Peyer's patch (tissue), 4 donors: ENCODE measurements at regions not wholly inside any gene's neighbourhood (a gene's known extent, or its start where the extent isn't known, plus 50 kb on each side); places are given as distances from the start of the nearest gene placed in this dataset.

Source experiments
- DNase-seq, 3 donors: peaks; one replicate each; pipeline ENCODE4 v3.0.0-alpha.2; 2017 to 2019
- H3K27ac ChIP-seq, 4 donors: fragments of 200-600 bp; sonication (generic); one replicate each; pipeline ENCODE4 v1.5.1; 2016 to 2019
- H3K27me3 ChIP-seq, 2 donors: fragments of 200-600 bp; sonication (generic); one replicate each; pipeline ENCODE4 v1.5.1; 2019
- H3K36me3 ChIP-seq, 3 donors: fragments of 200-600 bp; sonication (generic); one replicate each; pipeline ENCODE4 v1.5.1; 2016 to 2019
- H3K4me1 ChIP-seq, 4 donors: fragments of 200-600 bp; sonication (generic); one replicate each; pipeline ENCODE4 v1.5.1; 2016 to 2019
- H3K4me3 ChIP-seq, 4 donors: fragments of 200-600 bp; sonication (generic); 1 replicate in 3 of 4; 2 replicates in 1 of 4; pipeline ENCODE4 v1.5.1; 2016 to 2019; ENCODE audit warnings: mild to moderate bottlenecking in 1 of 4
- H3K9me3 ChIP-seq, 4 donors: fragments of 200-600 bp; sonication (generic); one replicate each; pipeline ENCODE4 v1.5.1; 2016 to 2019; ENCODE audit warnings: mild to moderate bottlenecking in 1 of 4
- POLR2A ChIP-seq, 2 donors: fragments of 450-650 bp; IDR thresholded peaks; one replicate each; pipeline ENCODE4 v1.5.1; 2017; ENCODE audit warnings: antibody characterized with exemption in 2 of 2, mild to moderate bottlenecking in 2 of 2, moderate library complexity in 2 of 2
- TF ChIP-seq, protein P1 (sequence below), 6 experiments: fragments of 450-650 bp in 4 of 6; fragments of 200-600 bp in 2 of 6; sonication (generic) in 1 of 6; IDR thresholded peaks; one replicate each; pipeline ENCODE4 v1.5.1; 2017 to 2019; ENCODE audit warnings: antibody characterized with exemption in 6 of 6, mild to moderate bottlenecking in 3 of 6, moderate library complexity in 1 of 6

DNA sequence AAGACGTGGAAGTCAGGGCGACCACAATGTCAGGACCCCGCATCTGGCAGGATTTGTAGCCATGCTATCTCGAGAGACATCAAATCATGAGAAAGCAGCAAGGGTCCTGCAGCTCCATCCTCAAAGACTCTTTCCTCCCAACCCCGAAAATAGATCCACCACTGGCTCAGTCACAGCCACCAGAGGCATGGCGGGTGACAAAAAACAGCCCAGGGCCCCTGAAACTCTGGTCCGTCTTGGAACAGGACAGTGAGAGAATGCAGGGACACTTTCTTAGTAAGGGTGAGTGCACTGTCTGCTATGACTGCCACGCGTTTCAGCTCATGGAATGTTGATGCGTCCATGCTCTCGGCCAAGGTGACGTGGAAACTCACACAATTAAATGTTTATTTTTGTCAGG is 220.9 kb downstream of the IRX2 start:
- peaks cover 0 to 4% (median 0%) of the 10 kb centered on the region in 4 donors for H3K9me3 ChIP-seq

DNA sequence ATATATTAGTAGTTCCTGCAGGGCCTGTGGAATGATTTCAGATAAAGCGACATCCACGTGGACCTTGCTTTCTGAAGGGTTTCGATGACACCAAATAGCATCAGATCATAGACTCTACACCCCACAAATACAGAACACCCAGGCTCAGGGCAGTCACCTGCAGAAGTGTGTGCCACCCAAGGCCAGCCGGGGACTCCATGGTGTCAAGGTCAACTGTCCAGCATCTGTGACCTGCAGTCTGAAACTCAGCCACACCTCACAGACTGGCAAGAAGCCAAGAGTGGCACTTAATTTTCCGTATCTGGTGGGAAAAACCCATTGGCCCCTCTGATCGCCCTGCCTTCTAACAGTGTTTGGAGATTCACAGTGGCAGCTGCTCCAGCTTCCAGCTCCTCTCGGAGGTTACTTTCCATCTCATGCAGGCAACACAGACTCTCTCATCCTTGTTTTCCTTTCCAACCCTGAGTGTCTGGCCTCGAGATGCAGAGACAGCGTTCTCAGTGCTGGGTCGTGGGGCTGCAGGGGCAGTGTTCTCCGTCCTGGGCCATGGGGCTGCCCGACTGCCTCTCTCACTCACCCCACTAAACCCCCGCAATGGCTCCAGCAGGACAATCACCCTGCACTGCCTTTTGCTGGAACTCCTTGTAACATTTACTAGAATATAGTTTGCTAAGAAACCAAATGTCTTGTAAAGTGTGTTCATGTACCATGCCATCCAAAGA is 221.9 kb downstream of the IRX2 start:
- H3K4me3 ChIP-seq, result no peak overlapping the region
- H3K4me1 ChIP-seq, result no peaks in the 10 kb centered on the region
- peaks cover 0 to 4% (median 0%) of the 10 kb centered on the region in 4 donors for H3K9me3 ChIP-seq
- H3K27ac ChIP-seq, result no peak overlapping the region
- H3K36me3 ChIP-seq, result no peaks in the 10 kb centered on the region
- no peak for DNase-seq
- TF ChIP-seq, protein P1, sequence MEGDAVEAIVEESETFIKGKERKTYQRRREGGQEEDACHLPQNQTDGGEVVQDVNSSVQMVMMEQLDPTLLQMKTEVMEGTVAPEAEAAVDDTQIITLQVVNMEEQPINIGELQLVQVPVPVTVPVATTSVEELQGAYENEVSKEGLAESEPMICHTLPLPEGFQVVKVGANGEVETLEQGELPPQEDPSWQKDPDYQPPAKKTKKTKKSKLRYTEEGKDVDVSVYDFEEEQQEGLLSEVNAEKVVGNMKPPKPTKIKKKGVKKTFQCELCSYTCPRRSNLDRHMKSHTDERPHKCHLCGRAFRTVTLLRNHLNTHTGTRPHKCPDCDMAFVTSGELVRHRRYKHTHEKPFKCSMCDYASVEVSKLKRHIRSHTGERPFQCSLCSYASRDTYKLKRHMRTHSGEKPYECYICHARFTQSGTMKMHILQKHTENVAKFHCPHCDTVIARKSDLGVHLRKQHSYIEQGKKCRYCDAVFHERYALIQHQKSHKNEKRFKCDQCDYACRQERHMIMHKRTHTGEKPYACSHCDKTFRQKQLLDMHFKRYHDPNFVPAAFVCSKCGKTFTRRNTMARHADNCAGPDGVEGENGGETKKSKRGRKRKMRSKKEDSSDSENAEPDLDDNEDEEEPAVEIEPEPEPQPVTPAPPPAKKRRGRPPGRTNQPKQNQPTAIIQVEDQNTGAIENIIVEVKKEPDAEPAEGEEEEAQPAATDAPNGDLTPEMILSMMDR (IDR thresholded peaks at IDR 0.05), result no peak
- TF ChIP-seq POLR2A (IDR thresholded peaks at IDR 0.05), result no peak
- H3K27me3 ChIP-seq, result no peaks in the 10 kb centered on the region

More for the DNA sequence above, 220.9 kb downstream of the IRX2 start:
- Histone ChIP-seq H3K27me3 (no peaks in the 10 kb centered on the region), H3K36me3 (no peaks in the 10 kb centered on the region), H3K4me3 (no peak overlapping the region), H3K4me1 (no peaks in the 10 kb centered on the region), H3K27ac (no peak overlapping the region)
- TF ChIP-seq, protein P1 (IDR thresholded peaks at IDR 0.05), result no peak
- TF ChIP-seq POLR2A (IDR thresholded peaks at IDR 0.05), result no peak
- no peak for DNase-seq

DNA sequence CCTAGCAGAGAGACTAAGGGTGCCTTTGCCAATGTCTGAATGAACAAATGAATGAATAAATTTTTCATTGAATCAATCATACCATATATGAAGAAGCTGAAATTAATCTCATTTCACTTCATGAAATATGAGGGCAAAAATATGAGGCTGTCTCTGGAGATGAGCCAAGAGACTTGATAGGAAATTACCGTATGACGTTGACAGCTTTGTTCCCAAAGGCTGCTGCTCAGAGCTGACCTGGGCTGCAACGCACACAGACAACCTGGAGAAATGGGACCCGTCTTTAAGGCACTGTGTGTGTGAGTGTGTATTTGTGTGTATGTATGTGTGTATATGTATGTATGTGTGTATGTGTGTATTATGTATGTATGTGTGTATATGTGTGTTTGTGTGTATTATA is 226.1 kb downstream of the IRX2 start:
- no peaks in the 10 kb centered on the region for H3K27me3 ChIP-seq
- no peak for DNase-seq
- H3K4me3 ChIP-seq, result no peak overlapping the region
- H3K36me3 ChIP-seq, result no peaks in the 10 kb centered on the region
- no peaks in the 10 kb centered on the region for H3K4me1 ChIP-seq
- TF ChIP-seq, protein P1 (IDR thresholded peaks at IDR 0.05), result no peak
- no peak for TF ChIP-seq POLR2A (IDR thresholded peaks at IDR 0.05)
- no peaks in the 10 kb centered on the region for H3K9me3 ChIP-seq
- H3K27ac ChIP-seq, result no peak overlapping the region

DNA sequence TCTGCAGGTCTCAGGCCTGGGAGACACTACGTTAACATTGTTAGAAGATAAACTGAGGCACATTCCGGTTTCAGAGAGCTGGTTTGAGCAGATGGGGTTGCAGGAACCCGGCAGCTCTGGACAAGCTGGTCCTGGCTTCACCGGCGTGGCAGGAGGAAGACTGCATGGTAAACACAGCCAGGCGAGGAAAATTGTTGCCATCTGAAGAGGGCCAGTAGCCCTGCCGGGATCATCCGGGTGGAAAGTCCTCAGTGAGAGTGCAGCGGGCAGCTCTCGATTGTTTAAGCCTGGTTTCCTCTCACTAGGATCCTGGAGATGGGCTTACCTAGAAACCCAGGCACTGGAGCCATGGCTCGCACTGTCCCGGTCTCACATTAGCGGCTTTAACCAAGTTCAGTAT is 226.9 kb downstream of the IRX2 start:
- Histone ChIP-seq H3K4me3 (no peak overlapping the region), H3K4me1 (no peaks in the 10 kb centered on the region), H3K36me3 (no peaks in the 10 kb centered on the region), H3K27ac (no peak overlapping the region), H3K9me3 (no peaks in the 10 kb centered on the region), H3K27me3 (no peaks in the 10 kb centered on the region)
- no peak for TF ChIP-seq POLR2A (IDR thresholded peaks at IDR 0.05)
- TF ChIP-seq, protein P1 (IDR thresholded peaks at IDR 0.05), result no peak
- DNase-seq, result no peak

DNA sequence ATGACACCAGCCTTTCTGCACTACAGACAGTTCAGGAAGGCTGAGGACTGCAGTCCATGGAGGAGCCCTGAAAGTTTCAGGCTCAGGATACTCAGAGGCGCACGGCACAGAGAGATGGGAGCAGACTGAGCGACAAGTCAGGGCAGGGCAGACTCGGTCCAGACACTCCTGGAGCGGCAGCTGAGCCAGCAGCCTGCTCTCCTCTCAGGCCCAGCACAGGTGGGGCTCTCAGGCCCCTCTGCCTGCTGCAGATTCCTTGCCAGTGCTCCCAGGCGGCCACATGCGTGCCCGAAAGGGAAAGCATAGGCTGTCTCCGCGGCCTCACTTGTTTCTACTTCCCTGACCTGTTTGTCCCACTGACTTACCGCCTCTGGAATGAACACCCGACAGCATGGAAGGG is 228.3 kb downstream of the IRX2 start:
- DNase-seq, result no peak
- TF ChIP-seq, protein P1 (IDR thresholded peaks at IDR 0.05), result no peak
- TF ChIP-seq POLR2A (IDR thresholded peaks at IDR 0.05), result no peak
- H3K9me3 ChIP-seq, result no peaks in the 10 kb centered on the region
- H3K27me3 ChIP-seq, result no peaks in the 10 kb centered on the region
- no peaks in the 10 kb centered on the region for H3K36me3 ChIP-seq
- no peak overlapping the region for H3K27ac ChIP-seq
- H3K4me1 ChIP-seq, result no peaks in the 10 kb centered on the region
- H3K4me3 ChIP-seq, result no peak overlapping the region
